ENCODE measurements at regions not wholly inside any gene's neighbourhood (a gene's known extent, or its start where the extent isn't known, plus 50 kb on each side); places are given as distances from the start of the nearest gene placed in this dataset.

- no peak for TF ChIP-seq CTCF (IDR thresholded peaks at IDR 0.05; ENCODE audit: insufficient read depth, missing control alignments)
- FAIRE-seq = no peak
- no peak for DNase-seq (ENCODE audit: insufficient read length, low spot score)
These were observed 689.6 kb downstream of the SORCS1 start for GRCh38 chr10:106474876-106475275.

GRCh38 chr10:106473129-106473685 is 691.3 kb downstream of the SORCS1 start:
- no peak for TF ChIP-seq CTCF (IDR thresholded peaks at IDR 0.05; ENCODE audit: insufficient read depth, missing control alignments)
- no peak for DNase-seq (ENCODE audit: insufficient read length, low spot score)
- FAIRE-seq = no peak

GRCh38 chr10:106467506-106467905 is 697.0 kb downstream of the SORCS1 start:
- DNase-seq (ENCODE audit: insufficient read length, low spot score) (no peak), FAIRE-seq (no peak)
- TF ChIP-seq CTCF (IDR thresholded peaks at IDR 0.05; ENCODE audit: insufficient read depth, missing control alignments) = no peak

- no peak for TF ChIP-seq CTCF (IDR thresholded peaks at IDR 0.05; ENCODE audit: insufficient read depth, missing control alignments)
- no peak for FAIRE-seq
- DNase-seq (ENCODE audit: insufficient read length, low spot score) = no peak
These were observed 707.0 kb downstream of the SORCS1 start for GRCh38 chr10:106457522-106457921.

- FAIRE-seq (no peak), DNase-seq (ENCODE audit: insufficient read length, low spot score) (no peak)
- TF ChIP-seq CTCF (IDR thresholded peaks at IDR 0.05; ENCODE audit: insufficient read depth, missing control alignments) = no peak
These were observed 710.3 kb downstream of the SORCS1 start for GRCh38 chr10:106454233-106454632.

GRCh38 chr10:106450966-106451365 is 713.5 kb downstream of the SORCS1 start:
- no peak for TF ChIP-seq CTCF (IDR thresholded peaks at IDR 0.05; ENCODE audit: insufficient read depth, missing control alignments)
- FAIRE-seq (no peak), DNase-seq (ENCODE audit: insufficient read length, low spot score) (no peak)

GRCh38 chr10:106446920-106447319 is 717.6 kb downstream of the SORCS1 start:
- no peak for FAIRE-seq
- TF ChIP-seq CTCF (IDR thresholded peaks at IDR 0.05; ENCODE audit: insufficient read depth, missing control alignments) = no peak
- no peak for DNase-seq (ENCODE audit: insufficient read length, low spot score)
